ENCODE measurements at regions not wholly inside any gene's neighbourhood (a gene's known extent, or its start where the extent isn't known, plus 50 kb on each side); places are given as distances from the start of the nearest gene placed in this dataset.

DNA sequence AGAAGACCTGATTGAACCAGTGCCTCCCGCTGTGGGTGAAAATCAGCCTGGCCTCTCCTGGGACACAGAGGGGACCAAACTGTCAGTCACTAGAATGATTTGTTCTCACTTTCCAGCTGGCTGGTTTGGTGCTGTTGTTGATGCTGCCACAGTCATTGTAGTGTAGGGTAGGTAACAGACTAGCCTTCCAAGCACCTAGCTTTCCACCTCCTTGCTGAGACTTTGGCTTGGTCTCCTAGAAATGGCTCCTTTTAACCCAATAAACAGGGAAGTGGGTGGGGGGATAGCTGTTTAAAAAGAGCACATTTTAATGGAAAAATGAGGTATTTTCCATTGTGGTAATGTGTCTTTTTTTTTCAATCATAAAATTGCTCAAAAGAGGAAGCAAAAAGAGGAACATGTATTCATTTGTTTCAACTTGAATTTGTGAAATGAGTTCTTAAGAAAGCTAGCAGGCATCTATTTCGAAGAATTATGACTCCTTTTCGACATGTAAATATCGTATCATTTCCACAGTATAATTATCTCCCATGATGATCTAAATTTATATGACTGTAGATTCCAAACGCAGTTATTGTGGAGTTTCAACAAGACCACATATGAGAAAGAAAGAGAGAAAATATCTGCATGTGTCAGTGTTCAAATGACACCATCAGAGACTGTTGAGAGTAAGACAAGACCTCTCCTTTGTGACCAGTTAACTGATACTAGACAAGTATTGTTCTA is 190.1 kb downstream of the HLX start:
- no peak for DNase-seq (ENCODE audit: low read depth in 2 of 2)

DNA sequence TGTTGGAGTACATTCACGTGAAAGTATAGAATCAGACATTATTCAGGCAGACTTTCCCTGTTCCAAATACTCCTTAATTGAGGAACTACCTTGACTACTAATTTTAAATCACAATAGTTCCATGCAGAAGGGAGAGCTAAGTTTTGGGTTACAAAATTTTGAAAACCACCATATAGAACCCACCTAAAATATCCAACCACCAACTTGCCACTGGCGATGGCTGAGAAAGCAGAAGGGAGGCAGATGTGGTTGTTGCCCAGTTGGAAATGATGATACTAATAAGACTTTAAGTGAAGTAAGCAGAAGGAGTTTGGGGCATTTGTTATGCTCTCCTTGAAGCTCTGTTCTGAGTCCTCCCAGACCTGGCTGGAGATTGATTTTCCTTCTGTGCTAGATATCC is 190.7 kb downstream of the HLX start:
- DNase-seq (ENCODE audit: low read depth in 2 of 2), result no peak

DNA sequence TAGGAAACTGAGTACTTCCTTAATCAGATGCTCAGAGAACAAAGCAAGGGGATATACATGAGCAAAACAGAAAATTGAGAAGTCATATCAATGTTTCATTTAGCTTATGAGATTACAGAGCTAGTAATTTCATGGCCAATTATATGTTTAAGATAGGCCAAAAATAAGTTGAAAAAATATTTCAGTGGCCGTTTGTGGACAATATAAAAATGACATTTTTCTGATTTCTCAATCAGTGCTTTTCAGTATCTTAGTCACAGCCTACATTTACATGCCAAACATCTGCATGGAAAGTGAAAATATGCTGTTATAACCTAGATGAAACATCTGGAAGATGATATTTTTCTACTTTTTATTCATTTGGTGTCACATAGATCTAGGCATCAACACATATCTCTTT is 192.5 kb downstream of the HLX start:
- DNase-seq (ENCODE audit: low read depth in 2 of 2), result no peak

DNA sequence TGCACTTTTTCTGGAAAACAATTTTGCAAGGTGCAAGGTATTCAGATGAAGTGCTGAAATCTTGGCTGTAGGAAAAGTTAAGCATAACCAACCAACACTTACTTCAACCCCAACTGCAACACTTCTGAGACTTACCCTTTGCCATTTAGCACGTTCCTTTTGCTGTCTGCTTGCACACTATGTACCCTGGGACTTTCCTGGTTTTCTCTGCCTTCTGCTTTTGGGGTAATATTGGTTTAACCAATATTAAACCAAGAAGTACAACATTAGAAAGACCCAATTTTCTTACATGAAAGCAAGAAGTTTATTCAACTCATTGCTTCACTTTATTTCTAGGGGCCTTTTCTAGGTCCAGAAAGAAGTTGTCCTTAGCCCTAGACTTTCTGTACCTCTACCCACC is 193.0 kb downstream of the HLX start:
- no peak for DNase-seq (ENCODE audit: low read depth in 2 of 2)

GRCh38 chr1:221074332-221074731 is 195.1 kb downstream of the HLX start:
- no peak for DNase-seq (ENCODE audit: low read depth in 2 of 2)

DNA sequence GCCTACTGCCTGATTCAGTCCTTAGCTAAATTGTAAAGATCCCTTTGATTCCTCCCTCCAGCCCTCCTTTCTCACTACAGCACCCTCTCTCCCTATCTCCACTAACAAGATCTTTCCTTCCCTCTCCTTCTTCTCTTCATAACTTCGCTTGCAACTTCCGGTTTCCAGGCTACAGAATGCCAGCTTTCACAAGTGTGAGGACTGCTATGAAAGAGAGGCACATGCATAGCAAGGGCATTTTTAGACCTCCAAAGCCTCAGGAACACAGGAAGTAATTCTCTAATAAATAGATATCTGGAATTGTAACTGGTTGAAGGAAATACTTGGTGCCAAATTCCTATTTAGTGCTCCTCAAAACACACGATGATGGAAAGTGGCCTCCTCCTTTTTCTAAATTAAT is 196.7 kb downstream of the HLX start:
- no peak for DNase-seq (ENCODE audit: low read depth in 2 of 2)

DNA sequence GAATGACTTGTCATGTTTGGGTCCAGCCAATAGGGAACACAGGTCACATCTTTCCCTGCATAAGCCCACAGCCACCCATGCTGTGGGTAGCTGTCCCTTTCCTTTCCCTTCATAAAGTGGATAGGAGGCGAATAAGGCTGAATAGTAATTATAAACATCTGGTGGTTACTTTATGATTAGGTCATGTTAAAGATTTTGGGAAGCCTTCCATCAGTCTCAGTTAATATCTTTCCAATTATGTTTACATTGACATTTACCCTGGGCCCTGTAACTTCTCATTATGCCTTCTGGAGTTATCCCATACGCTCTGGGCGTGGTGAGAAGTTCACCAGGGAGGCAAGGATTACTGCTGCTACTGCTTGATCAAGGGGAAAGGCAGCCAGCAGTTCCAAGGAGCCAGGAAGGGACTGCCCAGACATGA is 197.2 kb downstream of the HLX start:
- no peak for DNase-seq (ENCODE audit: low read depth in 2 of 2)

DNA sequence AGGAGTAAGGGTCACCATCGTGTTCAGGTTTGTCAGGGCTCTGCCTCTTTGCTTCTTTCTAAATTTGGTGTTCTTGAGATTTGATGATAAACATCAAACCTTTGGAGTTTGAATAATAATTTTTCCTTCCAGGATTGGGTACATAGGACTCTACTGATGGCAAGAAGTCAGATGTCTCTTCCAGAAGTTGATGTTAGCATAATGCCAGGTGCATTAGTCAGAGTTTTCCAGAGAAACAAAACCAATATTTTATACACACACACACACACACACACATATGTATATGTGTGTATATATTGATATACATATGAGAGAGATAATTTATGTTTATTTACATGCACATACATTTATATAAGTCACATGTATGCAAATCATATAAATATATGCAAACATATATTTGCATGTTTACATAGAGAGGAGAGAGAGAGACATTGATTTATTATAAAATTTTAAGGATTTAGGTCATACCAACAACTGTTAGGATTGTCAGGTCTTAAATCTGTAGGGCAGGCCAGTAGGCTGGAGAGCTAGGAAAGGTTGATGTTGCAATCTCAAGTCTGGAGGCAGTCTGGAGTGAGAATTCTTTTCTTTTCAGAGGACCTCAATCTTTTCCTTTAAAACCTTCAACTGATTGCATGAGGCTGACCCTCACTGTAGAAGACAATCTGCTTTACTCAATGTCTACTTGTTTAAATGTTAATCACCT is 199.2 kb downstream of the HLX start:
- no peak for DNase-seq (ENCODE audit: low read depth in 2 of 2)

DNA sequence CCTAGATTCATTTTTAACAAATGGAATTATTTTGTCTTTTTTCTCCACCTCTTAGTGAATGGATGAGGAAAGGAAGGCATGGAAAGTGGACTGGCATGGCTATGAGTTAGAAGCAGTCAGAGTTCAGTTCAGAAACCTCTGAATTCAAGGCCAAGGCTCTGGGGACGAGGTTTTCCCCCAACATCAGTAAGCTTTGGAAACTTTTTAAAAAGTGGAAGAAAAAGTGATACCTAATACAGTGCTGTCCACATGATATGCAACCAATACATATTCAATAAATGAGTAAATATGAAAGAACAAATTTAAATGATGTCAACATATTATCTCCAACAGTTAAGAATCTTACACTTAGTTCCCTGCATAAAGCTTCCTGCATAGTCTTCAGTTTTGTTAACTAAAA is 204.7 kb downstream of the HLX start:
- DNase-seq (ENCODE audit: low read depth in 2 of 2), result no peak

DNA sequence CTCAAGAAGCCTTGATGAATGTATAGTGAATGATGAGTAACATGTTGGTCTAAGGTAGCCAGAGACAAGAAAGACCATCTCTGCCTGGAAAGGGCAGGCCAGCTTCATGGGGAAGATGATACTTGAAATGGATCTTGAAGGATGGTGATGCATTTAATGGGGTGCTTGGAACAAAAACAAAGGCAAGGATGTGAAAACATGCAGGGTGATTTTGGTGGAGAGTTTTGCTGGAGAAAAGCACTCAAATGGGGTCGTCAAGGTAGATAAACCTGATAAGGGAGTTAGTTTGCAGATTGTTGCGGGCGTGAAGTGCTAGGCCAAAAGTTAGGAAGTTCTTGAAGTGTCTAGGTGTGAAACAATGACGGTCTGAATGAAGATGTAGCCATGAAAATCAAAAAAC is 205.4 kb downstream of the HLX start:
- DNase-seq (ENCODE audit: low read depth in 2 of 2), result no peak

GRCh38 chr1:221085701-221086375 is 206.6 kb downstream of the HLX start:
- DNase-seq (ENCODE audit: low read depth in 2 of 2), result no peak

- DNase-seq (ENCODE audit: low read depth in 2 of 2), result no peak
These were observed 208.7 kb downstream of the HLX start for GRCh38 chr1:221087919-221088318.

DNA sequence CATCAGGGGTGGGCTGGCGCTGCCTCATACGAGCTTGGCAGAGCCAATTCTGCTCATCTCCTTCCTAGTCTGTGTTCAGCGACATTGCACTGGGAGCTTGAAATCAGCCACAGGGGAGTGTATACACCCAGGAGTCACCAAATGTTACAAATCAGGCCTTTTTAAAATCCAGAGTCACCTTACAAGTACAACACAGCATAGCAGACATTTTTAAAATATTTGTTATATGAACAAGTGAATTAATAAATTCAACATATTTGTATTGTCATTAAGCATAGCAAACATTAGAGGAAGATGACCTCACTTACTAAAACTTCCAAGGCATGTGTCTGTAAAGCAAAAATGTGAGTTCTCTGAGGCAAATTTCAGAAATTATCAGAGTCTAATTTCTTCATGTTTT is 210.0 kb downstream of the HLX start:
- no peak for DNase-seq (ENCODE audit: low read depth in 2 of 2)

DNA sequence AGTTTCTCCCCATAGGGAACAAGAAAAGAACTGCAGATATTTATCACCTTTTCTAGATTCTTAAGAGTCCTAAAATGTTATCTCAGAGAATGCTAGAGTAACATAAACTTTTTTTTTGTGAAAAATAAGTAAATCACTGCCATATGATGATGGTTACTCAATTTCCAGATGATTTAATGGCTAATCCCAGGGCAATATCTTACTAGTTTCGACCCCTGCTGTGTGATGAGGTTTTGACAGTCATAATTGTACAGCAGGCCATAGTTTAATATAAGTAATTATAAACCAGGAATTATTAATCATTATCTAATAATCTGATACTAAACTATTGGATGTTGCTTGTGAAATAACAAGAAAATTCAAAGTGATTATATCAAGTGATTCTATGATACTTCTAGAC is 210.6 kb downstream of the HLX start:
- no peak for DNase-seq (ENCODE audit: low read depth in 2 of 2)

DNA sequence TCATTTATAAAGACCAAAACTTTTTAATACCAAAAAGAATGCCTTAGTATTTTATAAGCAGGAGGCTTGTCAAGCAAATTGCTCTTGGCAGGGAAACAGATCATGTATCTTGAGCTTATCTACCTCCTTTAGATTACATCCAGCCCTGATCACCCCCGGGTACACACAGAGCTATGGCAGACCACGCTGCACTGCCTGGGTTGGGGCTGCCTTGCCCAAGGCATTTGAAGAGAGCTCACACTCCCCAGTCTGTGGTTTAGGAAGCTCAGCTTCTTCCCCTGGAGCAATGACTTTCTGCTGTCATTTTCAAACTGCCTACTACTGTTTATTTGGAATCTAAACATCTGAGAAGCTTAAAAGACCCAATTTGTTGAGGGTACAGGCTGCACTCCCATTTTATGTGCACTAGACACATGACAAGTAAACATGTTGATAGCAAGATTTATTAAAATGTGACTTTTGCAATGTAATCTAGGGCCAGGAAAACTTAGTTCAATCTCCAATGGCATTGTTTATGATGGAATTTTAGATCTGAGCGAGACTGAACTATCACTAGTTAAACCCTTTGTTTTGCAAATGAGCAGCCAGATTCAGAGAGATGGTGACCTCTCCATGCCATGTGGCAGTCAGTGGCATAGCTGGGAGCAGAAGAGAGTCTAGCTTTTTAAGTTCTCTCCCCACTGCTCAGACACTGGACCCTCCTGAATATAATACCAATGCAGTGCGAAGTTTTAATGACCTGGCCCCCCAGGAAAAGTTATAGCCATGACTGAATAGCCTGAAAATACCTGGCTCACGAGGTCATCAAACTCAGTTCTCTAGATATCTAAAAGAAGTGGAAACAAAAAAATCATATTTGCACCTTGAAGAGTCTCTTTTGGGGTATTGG is 214.9 kb downstream of the HLX start:
- DNase-seq (ENCODE audit: low read depth in 2 of 2), result no peak

DNA sequence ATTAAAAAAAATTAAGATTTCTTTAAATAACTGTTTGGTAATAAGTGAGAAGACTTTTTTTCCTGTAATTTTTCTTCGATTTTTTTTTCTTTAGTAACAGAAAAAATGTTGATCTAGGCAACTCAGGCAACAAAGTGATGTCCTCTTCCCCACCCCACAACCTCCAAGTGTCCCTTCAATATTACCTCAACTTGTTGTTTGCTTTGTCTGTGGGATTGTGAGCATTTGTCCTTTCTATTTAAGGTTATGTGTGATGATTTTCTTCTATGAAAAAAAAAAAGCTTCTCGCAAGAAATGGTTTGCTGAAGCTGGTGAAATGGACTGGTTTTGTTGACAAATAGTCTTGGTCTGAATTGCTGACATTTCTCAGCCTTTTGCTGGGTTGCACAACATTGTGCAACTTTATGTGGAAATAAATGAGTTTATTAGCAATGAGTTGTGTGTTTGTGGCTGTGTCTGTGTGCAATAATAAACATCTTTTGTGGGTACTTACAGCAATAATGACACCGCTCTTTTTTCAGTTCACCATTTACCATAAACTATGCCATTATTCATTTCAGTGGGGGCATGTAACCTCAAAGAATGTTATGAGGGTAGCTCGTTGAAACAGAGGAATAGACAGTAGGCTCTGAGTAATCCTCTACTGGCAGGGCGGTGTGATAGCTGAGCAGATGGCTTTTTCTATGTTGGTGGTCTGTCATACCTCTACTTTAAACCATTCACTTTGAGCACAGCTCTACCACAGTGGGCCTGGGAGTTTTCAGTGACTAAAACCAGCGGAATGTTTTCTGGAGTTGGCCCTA is 218.4 kb downstream of the HLX start:
- DNase-seq (ENCODE audit: low read depth in 2 of 2), result no peak

DNA sequence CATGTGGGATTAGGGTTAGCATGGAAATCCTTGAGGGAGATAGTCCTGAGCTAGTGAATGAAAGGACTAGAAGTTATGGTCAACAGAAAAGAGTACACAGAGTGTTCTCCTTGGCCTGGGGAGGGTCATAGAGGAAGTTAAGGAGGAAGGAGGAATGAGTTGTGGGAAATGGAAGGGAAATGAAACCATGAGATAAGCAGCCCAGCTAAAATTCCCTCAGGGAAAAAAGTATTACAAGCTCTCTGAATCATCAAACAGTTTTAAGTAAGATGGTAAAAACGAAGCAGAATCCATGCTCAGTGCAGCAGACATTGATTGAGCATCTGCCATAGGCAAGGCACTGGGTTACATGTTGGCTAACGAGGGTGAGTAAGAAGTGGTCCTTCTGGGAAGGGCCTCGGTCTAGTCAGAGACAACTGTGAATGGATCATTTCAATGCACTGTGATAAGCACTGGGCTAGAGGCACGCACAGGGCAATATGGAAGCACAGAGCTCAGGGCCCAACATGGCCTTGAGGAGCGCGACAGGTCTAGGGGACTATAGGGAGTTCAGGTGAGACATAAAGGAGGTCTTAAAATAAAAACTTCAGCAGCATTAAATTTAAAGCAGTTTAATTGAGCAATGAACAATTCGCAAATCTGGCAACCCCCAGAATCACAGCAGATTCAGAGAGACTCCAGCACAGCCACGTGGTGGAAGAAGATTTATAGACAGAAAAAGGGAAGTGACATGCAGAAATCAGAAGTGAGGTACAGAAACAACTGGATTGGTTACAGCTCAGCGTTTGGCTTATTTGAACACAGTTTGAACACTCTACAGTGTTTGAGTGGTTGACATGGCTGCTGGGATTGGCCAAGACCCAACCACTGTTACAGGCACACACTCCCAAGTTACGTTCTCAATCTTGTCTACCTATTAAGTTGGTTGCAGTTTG is 219.5 kb downstream of the HLX start:
- no peak for DNase-seq (ENCODE audit: low read depth in 2 of 2)

DNA sequence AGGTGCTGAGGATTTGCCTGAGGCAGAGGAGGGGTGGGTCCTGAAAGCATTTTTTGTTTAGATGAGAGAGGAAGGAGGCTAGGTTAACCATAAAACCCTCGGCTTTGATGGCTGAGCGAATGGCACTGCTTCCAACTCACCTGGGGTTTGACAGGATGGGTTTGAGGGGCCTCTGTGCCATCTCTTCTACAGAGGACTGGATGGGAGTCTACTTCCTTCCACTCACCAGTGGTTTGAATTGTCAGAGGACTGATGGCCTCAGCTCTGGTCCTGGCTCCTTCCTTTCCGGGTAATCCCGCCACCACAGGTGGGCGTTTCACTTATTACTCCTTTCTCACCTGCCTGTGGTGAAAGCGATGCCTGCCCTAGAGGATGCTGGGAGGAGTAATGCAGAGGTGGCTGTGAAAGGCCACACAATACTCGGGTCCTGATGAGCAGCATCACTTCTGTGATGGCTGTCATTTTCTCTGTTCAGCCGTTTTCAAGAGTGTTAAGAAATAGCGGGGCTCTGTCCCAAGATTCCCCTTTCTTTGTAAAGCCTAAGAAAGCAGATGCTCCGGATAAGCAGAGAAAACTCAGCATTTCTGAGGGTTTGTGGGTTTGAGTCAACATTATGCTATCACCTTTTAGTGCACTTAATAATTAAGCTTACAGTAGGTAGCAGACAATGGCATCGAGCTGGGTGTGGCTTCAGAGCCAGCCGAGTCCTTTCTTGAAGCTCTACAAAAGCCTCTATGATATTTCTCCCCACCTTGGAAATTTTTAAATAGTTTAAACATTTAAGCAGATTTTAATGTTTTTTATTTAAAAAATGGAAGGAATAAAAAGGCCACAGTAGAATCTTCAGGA is 220.7 kb downstream of the HLX start:
- DNase-seq (ENCODE audit: low read depth in 2 of 2), result no peak

- no peak for DNase-seq (ENCODE audit: low read depth in 2 of 2)
These were observed 221.4 kb downstream of the HLX start for GRCh38 chr1:221100611-221101010.
